ENCODE measurements at regions not wholly inside any gene's neighbourhood (a gene's known extent, or its start where the extent isn't known, plus 50 kb on each side); places are given as distances from the start of the nearest gene placed in this dataset.
A peak's percentile ranks its signal among the peaks of the same experiment; 100 is the strongest.
"Not testable (repeated sequence)": the region's sequence is repeated elsewhere in the genome, so short reads cannot be mapped to it uniquely, and the experiment has no call there.

GRCh38 chr15:69903470-69904469, 193.9 kb downstream of the TLE3 start:
- DNase-seq: no peak

DNA sequence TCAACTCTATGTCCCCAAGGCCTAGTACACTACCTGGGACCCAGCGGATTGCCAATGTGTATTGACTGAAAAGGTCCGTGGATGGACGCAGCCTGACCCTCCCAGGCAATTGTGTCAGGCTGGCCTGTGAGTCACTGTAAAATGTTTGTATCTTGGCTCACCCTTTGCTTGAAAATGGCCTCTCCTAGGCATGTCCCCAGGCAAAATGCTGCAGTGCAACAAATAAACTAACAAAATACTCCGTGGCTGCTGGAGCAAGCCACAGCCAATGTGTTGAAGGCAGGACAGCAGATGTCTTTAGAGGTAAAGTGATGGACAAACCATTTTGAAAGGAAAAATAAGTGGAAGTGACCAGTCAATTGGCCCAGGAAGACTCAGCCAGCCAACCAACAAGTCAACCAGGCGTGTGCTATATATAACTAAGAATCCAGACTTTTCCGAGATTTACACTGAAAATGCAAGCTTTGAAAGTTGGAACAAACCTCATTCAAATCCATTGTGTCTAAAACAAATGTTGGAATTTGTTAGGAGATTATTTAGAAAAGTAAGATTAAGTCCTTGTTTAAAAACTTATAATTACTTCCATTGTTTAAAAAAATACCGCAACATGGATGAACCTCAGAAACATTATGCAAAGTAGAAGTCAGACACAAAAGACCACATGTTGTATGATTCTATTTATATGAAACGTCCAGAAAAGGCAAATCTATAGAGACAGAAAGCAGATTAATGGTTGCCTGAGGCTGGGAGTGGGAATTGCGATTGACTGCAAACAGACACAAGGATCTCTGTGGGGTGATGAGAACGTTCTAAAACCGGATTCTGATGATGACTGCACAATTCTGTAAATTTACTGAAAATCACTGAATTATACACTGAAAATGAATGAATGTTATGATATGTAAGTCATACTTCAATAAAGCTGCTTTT, 191.2 kb downstream of the TLE3 start:
- DNase-seq: no peak

DNA sequence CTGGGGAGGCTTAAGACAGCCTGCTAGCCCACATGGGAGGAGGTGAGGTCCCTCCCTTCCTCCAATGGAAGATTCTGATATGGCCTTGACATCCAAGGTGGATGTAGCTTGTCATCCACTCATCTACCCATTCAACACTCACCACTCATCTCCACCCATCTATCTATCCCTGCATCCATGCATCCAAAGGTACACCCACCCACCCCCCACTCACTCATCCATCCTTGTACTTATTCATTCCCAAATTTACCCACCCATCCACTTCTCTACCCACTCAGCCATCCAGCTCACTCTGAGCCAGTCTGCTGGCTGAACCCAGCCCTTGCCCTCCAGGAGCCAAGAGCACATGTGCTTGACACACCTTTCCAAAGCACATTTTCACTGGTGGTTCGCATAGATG, 189.7 kb downstream of the TLE3 start:
- no peak for DNase-seq

- peak; percentile 28 for DNase-seq
Measured at GRCh38 chr15:69908590-69909420, 188.9 kb downstream of the TLE3 start.

GRCh38 chr15:69909719-69910444, 187.8 kb downstream of the TLE3 start:
- DNase-seq: no peak

DNA sequence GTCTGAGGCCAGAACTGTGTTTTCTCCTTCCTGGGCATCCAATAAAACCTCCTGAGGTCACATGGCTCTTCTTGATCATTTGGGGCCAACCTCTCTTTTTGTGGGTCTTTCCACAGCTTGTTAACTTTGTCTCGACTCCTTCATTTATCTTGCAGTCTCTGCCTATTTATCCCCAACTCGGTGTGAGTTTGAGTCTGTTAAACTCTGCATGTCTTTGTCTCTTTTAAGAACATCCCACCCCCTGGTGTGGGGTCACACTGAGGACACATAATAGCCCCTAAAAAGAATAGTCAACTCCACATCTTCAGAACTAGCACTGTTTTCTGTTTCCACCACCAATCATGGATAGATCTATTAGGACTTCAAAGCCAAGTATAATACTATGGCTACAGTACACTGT, 187.2 kb downstream of the TLE3 start:
- DNase-seq: no peak

GRCh38 chr15:69912116-69912515, 185.6 kb downstream of the TLE3 start:
- DNase-seq: no peak

DNA sequence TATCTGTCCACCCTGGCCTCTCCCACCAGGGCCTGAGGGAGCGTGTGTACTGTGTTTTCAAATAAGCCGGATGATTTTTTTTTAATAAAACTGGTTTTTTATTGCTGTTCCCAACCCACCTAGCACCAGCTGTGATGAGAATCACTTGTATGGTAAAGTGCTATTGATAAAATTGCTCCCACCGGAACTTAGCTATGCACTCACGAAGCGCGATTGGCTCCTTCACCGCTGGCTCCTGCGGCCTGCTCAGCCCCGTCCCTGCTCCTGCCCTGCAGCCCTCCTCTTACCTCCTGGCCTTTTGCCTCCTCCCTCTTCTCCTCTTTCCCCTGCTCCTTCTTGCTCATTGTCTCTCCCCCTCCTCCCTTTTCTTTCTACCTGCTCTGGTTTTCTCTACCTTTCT, 183.7 kb downstream of the TLE3 start:
- no peak for DNase-seq

DNA sequence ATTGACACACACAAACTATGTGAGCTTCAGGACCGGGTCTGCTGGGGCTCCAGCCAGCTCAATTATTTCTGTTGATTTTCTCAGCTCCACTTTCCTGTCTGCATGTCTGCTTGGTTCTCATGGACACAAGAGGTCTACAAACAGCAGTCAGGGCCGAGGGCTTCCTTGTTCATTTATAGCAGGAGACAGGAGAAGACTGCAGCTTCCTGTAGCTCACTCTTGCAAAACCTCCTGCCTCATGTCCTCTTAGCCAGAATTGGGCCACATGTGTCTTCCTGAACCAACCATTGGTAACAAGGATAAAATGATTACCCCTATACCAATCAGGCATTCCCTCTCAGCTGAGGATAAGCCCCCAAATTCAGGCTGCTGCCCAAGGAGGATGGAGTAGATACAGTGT, 182.8 kb downstream of the TLE3 start:
- DNase-seq: no peak

DNA sequence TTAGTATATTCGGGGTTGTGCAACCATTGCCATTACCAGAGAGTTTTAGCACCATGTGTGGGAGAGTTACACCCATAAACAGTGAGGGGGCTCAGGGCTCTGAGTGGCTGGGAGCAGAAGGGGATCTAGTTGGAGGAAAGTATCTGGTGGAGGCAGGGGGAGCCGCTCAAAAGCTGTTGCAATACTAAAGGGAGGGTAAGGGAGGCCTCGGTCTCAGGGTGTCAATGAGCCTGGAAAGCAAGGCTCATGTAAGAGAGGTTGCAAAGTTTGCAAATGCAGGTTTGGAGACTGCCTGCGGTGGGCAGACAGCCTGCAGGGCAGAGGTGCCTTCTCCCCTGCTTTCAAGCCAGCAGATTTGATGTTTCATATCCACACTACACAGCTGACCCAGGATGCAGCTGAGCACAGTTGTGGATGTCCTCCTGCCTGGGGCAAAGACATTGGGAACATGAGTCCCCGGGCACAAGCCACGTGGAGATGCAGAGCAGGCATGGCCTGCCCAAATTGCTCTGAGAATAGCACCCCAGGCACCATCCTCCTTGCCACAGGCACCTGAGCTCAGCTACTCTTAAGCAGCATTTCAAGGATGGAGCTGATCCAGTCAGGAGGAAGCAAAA, 181.4 kb downstream of the TLE3 start:
- DNase-seq: no peak

- DNase-seq: no peak
Measured at GRCh38 chr15:69917056-69917455, 180.7 kb downstream of the TLE3 start.

DNA sequence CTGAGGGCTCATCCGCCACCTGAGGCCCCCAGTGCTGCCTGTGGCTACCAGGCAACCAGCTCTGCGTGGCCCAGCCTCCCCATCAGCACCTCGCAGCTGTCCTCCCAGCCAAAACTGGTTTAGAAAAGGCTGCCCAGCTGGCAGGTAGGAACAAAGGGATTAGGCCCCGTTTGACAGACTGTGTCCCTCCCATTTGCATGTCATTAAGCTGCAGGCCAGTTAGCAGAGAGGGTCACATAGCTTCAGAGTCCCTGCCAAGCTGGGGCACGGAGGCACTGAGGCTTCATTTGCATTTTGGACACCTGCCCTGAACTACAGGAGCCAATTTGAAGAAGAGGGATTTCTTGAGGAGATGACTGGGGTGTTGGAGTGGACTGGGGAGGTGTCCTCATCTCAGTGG, 177.9 kb downstream of the TLE3 start:
- DNase-seq: no peak

DNA sequence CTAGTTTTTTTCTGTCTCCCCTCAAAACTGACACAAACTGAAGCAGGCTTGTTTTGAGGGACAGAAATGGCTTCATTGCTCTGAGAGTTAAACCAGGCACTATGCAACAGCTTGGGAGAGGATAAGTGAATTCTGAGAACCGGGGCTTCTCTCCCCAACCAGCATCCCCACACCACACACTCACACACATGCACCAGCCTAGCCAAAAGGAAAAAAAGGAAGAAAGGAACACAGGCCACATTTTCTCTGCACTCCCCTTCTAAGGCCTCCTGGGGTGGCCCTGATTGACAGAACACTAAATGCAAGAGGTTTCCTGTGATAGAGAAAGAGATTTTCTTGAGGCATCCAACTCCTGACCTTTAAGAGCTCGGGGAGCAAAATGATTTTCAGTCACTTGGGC, 177.5 kb downstream of the TLE3 start:
- DNase-seq: no peak

- DNase-seq: no peak
Measured at GRCh38 chr15:69921626-69922619, 175.8 kb downstream of the TLE3 start.

GRCh38 chr15:69924531-69924930, 173.2 kb downstream of the TLE3 start:
- DNase-seq: no peak

- no peak for DNase-seq
Measured at GRCh38 chr15:69926006-69926405, 171.7 kb downstream of the TLE3 start.

GRCh38 chr15:69926721-69927120, 171.0 kb downstream of the TLE3 start:
- no peak for DNase-seq

GRCh38 chr15:69928890-69929289, 168.8 kb downstream of the TLE3 start:
- DNase-seq: not testable (repeated sequence)

GRCh38 chr15:69929905-69930630, 167.6 kb downstream of the TLE3 start:
- no peak for DNase-seq

- DNase-seq: no peak
Measured at GRCh38 chr15:69930754-69931153, 167.0 kb downstream of the TLE3 start.
